IMR-90 (cell line): ENCODE measurements at regions not wholly inside any gene's neighbourhood (a gene's known extent, or its start where the extent isn't known, plus 50 kb on each side); places are given as distances from the start of the nearest gene placed in this dataset.

ENCODE experiments used
- RFX5 ChIP-seq: IDR thresholded peaks from 2 replicates; pipeline ENCODE4 v1.8.0; 2012; ENCODE audit warnings: low read depth, mild to moderate bottlenecking, low read length, moderate library complexity
- TF ChIP-seq, protein P1 (sequence below): conservative IDR thresholded peaks from 2 replicates; pipeline ENCODE4 v1.5.1; 2012; ENCODE audit warnings: mild to moderate bottlenecking, low read depth, low read length, improper control_type of control experiment

DNA sequence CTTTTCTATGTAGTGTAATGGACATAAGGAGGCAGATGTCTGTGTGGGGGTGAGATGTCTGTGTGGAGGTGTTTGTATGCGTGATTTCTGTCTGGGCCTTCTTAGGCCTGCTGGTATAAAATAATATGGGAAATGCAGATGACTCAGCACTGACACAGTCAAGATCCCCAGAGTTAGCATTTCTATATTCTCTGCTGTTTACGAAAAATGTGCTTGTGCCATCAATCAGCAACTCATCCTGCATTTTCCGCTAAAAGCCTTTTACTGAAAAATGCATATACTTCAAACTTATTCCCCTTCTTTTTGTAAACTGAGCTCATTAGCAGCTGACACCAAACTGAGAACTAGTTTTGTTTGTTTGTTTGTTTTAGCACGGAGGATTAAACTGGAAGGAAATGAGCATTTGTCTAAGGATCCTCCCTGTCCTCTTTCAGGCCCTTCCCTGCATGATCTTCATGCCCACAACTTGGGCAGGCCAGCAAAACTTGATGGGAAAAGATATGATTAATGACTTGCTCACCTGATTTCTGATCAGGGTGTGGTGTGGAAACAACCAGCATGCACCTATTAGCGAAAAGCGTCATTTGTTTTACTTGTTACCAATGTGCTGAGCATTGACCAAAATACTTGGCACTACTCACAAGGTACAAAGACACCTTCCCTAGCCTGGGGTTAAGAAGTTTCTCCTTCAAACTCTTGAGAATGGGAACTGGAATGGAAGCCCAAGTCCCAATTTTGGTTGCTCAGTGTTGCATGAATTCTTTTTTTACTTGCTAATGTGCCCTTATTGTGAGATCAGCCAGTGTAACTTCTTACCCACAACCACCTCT, 77.4 kb downstream of the NDUFS5 start (continued):
- TF ChIP-seq, protein P1, sequence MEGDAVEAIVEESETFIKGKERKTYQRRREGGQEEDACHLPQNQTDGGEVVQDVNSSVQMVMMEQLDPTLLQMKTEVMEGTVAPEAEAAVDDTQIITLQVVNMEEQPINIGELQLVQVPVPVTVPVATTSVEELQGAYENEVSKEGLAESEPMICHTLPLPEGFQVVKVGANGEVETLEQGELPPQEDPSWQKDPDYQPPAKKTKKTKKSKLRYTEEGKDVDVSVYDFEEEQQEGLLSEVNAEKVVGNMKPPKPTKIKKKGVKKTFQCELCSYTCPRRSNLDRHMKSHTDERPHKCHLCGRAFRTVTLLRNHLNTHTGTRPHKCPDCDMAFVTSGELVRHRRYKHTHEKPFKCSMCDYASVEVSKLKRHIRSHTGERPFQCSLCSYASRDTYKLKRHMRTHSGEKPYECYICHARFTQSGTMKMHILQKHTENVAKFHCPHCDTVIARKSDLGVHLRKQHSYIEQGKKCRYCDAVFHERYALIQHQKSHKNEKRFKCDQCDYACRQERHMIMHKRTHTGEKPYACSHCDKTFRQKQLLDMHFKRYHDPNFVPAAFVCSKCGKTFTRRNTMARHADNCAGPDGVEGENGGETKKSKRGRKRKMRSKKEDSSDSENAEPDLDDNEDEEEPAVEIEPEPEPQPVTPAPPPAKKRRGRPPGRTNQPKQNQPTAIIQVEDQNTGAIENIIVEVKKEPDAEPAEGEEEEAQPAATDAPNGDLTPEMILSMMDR, result no peak
- no peak for TF ChIP-seq RFX5
